ENCODE measurements at regions not wholly inside any gene's neighbourhood (a gene's known extent, or its start where the extent isn't known, plus 50 kb on each side); places are given as distances from the start of the nearest gene placed in this dataset.

DNA sequence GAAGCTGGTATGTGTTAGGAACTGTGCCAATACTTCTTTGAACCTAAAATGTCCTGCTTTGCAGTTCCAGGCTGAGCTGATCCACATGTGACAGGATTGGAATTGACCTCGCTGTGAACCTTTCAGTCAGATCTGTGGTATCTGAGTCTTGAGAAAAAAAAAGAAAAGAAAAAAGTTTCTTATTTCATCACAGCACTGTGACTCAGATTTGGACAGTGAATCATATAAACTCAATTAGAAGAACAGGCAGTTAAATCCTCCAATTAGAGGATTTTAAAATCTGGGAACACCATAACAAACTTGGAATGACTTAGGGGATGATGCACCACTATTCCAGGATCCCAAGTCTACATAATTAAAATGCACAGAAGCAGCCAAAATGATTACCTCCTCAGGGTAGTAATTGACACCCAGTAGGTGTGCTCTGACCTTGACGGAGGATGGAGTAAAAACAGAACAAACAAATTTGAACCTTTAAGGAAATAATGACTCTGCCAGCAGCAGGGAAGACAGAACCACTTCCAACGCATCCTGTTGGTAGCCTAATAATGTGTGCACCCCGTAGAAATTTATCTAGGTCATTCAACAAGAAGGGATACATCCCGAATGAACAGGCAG is 57.8 kb upstream of the RAI14 start:
- H3K9me3 ChIP-seq = no peaks in the 10 kb centered on the region
- H3K4me1 ChIP-seq = peaks cover 0 to 16% of the 10 kb centered on the region in 2 donors
- intact Hi-C loops (cut with DNase I) = loop anchor here (2.0 to 5.0 kb wide), 2 partner anchors 111 to 119 kb away; no protein-coding TSS in a partner anchor
- no peak for DNase-seq (ENCODE audit: low spot score in 2 of 2)
- peak overlapping the region in 1 of 2 donors; percentile 56 for H3K27ac ChIP-seq
- no peaks in the 10 kb centered on the region for H3K36me3 ChIP-seq
- H3K4me3 ChIP-seq = no peak overlapping the region
- TF ChIP-seq CTCF (IDR thresholded peaks at IDR 0.05) = no peak
- no peaks in the 10 kb centered on the region for H3K27me3 ChIP-seq

DNA sequence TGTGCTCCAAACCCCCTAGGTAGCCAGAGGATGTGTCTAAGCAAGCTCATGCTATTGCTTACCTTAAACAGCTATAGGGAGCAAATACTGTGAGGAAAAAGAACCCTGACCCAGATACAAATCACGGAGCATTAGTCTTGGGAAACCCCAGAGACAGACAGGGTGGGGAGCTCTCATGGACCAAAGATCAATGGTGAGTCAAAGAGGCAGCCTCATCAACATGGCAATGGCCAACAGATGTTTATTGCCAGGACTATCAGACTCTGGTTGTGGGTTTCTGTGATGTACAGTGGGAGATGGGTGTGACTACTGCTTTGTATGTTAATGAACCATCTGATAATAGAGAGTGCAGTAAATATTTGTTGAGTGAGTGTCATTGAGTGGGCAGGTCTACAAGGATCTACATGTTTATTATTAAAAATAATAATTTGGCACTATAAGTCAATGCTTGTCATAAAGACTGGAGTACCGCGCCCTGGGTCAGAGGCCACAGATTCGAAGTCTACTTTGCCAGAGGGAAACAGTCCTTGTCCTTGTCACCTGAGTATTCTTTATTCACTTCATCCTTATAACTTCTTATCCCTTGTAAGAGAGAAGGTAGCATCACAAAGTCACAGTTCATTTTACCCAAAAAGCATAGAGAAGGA is 56.5 kb upstream of the RAI14 start:
- H3K4me3 ChIP-seq = no peak overlapping the region
- no peak for TF ChIP-seq CTCF (IDR thresholded peaks at IDR 0.05)
- H3K27ac ChIP-seq = peak overlapping the region in 1 of 2 donors; percentile 56
- no peak for DNase-seq (ENCODE audit: low spot score in 2 of 2)
- peaks cover 0 to 16% of the 10 kb centered on the region in 2 donors for H3K4me1 ChIP-seq
- H3K36me3 ChIP-seq = no peaks in the 10 kb centered on the region
- intact Hi-C loops (cut with DNase I) = loop anchor here (2.0 to 5.0 kb wide), 2 partner anchors 113 to 118 kb away; no protein-coding TSS in a partner anchor
- no peaks in the 10 kb centered on the region for H3K27me3 ChIP-seq
- H3K9me3 ChIP-seq = no peaks in the 10 kb centered on the region

DNA sequence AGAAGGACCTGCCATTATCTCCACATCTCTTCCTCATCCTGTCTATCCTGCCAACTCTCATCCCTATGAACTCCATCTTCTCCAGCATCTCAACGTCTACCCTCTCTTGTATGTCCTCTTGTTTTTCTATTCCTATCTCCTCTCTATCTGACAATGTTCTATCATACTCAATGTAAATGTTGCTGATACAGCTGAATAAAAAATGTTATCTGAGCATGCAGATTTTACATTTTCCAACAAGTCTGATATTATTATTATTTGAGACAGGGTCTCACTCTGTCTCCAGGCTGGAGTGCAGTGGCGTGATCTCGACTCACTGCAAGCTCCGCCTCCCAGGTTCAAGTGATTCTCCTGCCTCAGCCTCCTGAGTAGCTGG is 56.0 kb upstream of the RAI14 start:
- no peak for DNase-seq (ENCODE audit: low spot score in 2 of 2)
- TF ChIP-seq CTCF (IDR thresholded peaks at IDR 0.05) = no peak
- H3K27ac ChIP-seq = no peak overlapping the region
- H3K4me1 ChIP-seq = peaks cover 0 to 16% of the 10 kb centered on the region in 2 donors
- no peaks in the 10 kb centered on the region for H3K9me3 ChIP-seq
- no peaks in the 10 kb centered on the region for H3K36me3 ChIP-seq
- intact Hi-C loops (cut with DNase I) = no loop called here
- no peaks in the 10 kb centered on the region for H3K27me3 ChIP-seq
- no peak overlapping the region for H3K4me3 ChIP-seq

GRCh38 chr5:34603378-34603777 is 52.8 kb upstream of the RAI14 start:
- H3K4me1 ChIP-seq = peaks cover 3 to 9% of the 10 kb centered on the region in 2 donors
- intact Hi-C loops (cut with DNase I) = no loop called here
- no peaks in the 10 kb centered on the region for H3K36me3 ChIP-seq
- no peak for TF ChIP-seq CTCF (IDR thresholded peaks at IDR 0.05)
- H3K4me3 ChIP-seq = no peak overlapping the region
- DNase-seq (ENCODE audit: low spot score in 2 of 2) = no peak
- H3K9me3 ChIP-seq = no peaks in the 10 kb centered on the region
- no peaks in the 10 kb centered on the region for H3K27me3 ChIP-seq
- H3K27ac ChIP-seq = no peak overlapping the region

GRCh38 chr5:34604119-34604675 is 51.9 kb upstream of the RAI14 start:
- intact Hi-C loops (cut with DNase I) = no loop called here
- H3K36me3 ChIP-seq = no peaks in the 10 kb centered on the region
- no peak for TF ChIP-seq CTCF (IDR thresholded peaks at IDR 0.05)
- no peak overlapping the region for H3K27ac ChIP-seq
- peaks cover 3 to 7% of the 10 kb centered on the region in 2 donors for H3K4me1 ChIP-seq
- no peaks in the 10 kb centered on the region for H3K27me3 ChIP-seq
- no peaks in the 10 kb centered on the region for H3K9me3 ChIP-seq
- no peak for DNase-seq (ENCODE audit: low spot score in 2 of 2)
- no peak overlapping the region for H3K4me3 ChIP-seq

Measured in ascending aorta (tissue), 2 donors.